Parathyroid adenoma (tissue), 2 donors: ENCODE measurements at regions not wholly inside any gene's neighbourhood (a gene's known extent, or its start where the extent isn't known, plus 50 kb on each side); places are given as distances from the start of the nearest gene placed in this dataset.
"Not testable (repeated sequence)": the region's sequence is repeated elsewhere in the genome, so short reads cannot be mapped to it uniquely, and the experiment has no call there.

Experiments used
- H2AFZ ChIP-seq: fragments of 300-600 bp; sonication (generic); one replicate; pipeline ENCODE4 v1.7.0; 2017; ENCODE audit warnings: antibody characterized with exemption, mild to moderate bottlenecking
- H3K27ac ChIP-seq: fragments of 300-600 bp; sonication (generic); one replicate; pipeline ENCODE4 v1.7.0; 2017
- H3K27me3 ChIP-seq: fragments of 300-600 bp; sonication (generic); one replicate; pipeline ENCODE4 v1.7.0; 2017; ENCODE audit warnings: low read length; ENCODE audit not compliant: control insufficient read depth, insufficient read depth
- H3K36me3 ChIP-seq: fragments of 300-600 bp; sonication (generic); one replicate; pipeline ENCODE4 v1.7.0; 2017; ENCODE audit warnings: low read length; ENCODE audit not compliant: control insufficient read depth, insufficient read depth
- H3K4me1 ChIP-seq: fragments of 300-600 bp; sonication (generic); one replicate; pipeline ENCODE4 v1.7.0; 2017; ENCODE audit warnings: control low read depth
- H3K4me2 ChIP-seq: fragments of 300-600 bp; sonication (generic); one replicate; pipeline ENCODE4 v1.7.0; 2017; ENCODE audit warnings: low read length
- H3K4me3 ChIP-seq: fragments of 300-600 bp; sonication (generic); one replicate; pipeline ENCODE4 v1.7.0; 2017; ENCODE audit warnings: low read depth, low read length
- H3K79me2 ChIP-seq: fragments of 300-600 bp; sonication (generic); one replicate; pipeline ENCODE4 v1.7.0; 2017; ENCODE audit warnings: control low read depth
- H3K9ac ChIP-seq: fragments of 300-600 bp; sonication (generic); one replicate; pipeline ENCODE4 v1.7.0; 2017; ENCODE audit warnings: mild to moderate bottlenecking
- H3K9me3 ChIP-seq: fragments of 300-600 bp; sonication (generic); one replicate; pipeline ENCODE4 v1.7.0; 2017; ENCODE audit warnings: low read length; ENCODE audit not compliant: control insufficient read depth
- CTCF ChIP-seq: fragments of 300-600 bp; sonication (generic); IDR thresholded peaks from one replicate; pipeline ENCODE4 v1.7.0; 2017; ENCODE audit warnings: antibody characterized with exemption, mild to moderate bottlenecking
- donor health status: primary hyperparathyroidism.

DNA sequence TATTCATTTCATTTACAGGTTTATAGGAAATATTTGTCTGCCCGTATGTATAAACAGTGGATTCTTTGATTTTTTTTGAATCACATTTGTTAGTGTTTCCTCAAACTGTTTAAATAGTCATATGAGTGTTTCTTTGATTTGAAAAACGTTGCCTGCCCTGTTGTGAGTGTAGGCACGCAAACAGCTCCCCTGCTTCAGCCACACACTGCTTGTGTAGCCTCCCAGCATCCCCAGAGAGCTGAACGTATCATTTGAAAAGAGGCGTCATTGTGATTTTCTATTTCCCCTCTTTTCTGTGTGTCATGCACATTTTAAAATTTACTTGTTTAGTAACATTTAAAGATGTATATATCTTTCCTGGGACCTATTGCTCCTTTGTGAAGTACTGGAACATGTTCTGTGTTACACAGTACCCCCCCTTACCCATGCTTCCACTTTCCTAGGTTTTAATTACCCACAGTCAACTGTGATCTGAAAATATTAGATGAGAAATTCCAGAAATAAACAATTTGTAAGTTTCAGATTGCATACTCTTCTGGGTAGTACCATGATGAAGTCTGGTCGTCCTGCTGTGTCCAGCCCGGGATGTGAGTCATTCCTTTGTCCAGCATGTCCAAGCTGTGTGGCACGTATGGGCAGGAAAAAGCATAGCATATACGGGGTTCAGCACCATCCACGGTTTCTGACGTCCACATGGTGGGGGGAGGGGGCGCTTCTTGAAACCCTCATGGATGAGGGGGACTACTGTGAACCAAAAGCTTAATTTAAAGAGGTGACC, 78.7 kb downstream of the NPIPB11 start:
- H3K79me2 ChIP-seq, H3K9me3 ChIP-seq, H3K9ac ChIP-seq: not testable (repeated sequence)

GRCh38 chr16:29326164-29327125, 80.1 kb downstream of the NPIPB11 start:
- not testable (repeated sequence) for H2AFZ ChIP-seq, H3K79me2 ChIP-seq, H3K4me3 ChIP-seq, H3K9ac ChIP-seq, H3K27ac ChIP-seq, H3K4me1 ChIP-seq, H3K27me3 ChIP-seq, H3K9me3 ChIP-seq, H3K36me3 ChIP-seq, H3K4me2 ChIP-seq

More for the DNA sequence above, 78.7 kb downstream of the NPIPB11 start:
- H3K27ac ChIP-seq, H3K4me3 ChIP-seq, H3K4me2 ChIP-seq, H2AFZ ChIP-seq, H3K27me3 ChIP-seq, H3K4me1 ChIP-seq, H3K36me3 ChIP-seq: not testable (repeated sequence)

- H3K9me3 ChIP-seq, H3K36me3 ChIP-seq, H2AFZ ChIP-seq, H3K9ac ChIP-seq, H3K4me1 ChIP-seq, H3K27ac ChIP-seq, H3K4me3 ChIP-seq, H3K4me2 ChIP-seq, H3K79me2 ChIP-seq, H3K27me3 ChIP-seq: not testable (repeated sequence)
These were observed 82.8 kb downstream of the NPIPB11 start for GRCh38 chr16:29323725-29324124.

GRCh38 chr16:29321585-29321984, 84.9 kb downstream of the NPIPB11 start:
- Histone ChIP-seq H3K27me3 (no peaks in the 10 kb centered on the region), H3K79me2 (no peaks in the 10 kb centered on the region), H3K4me3 (no peak overlapping the region), H3K9ac (no peak overlapping the region), H2AFZ (no peak overlapping the region), H3K9me3 (no peaks in the 10 kb centered on the region), H3K27ac (no peak overlapping the region), H3K4me1 (peaks cover 5% of the 10 kb centered on the region), H3K4me2 (no peak overlapping the region), H3K36me3 (no peaks in the 10 kb centered on the region)
- no peak for TF ChIP-seq CTCF

- no peak overlapping the region for H3K4me3 ChIP-seq
- no peak for TF ChIP-seq CTCF
- H3K9ac ChIP-seq: no peak overlapping the region
- H3K4me1 ChIP-seq: peaks cover 11% of the 10 kb centered on the region
- H3K27me3 ChIP-seq: no peaks in the 10 kb centered on the region
- no peak overlapping the region for H3K27ac ChIP-seq
- no peaks in the 10 kb centered on the region for H3K9me3 ChIP-seq
- no peak overlapping the region for H2AFZ ChIP-seq
- no peaks in the 10 kb centered on the region for H3K79me2 ChIP-seq
- no peaks in the 10 kb centered on the region for H3K36me3 ChIP-seq
- H3K4me2 ChIP-seq: no peak overlapping the region
These were observed 85.5 kb downstream of the NPIPB11 start for GRCh38 chr16:29321000-29321393.
